Lung (tissue), 11 donors: ENCODE measurements at regions not wholly inside any gene's neighbourhood (a gene's known extent, or its start where the extent isn't known, plus 50 kb on each side); places are given as distances from the start of the nearest gene placed in this dataset.

Experiments used
- ATAC-seq: fragments of 200-7000 bp; cut with Tn5 transposase; one replicate; pipeline ENCODE4 v1.9.1; 2020; ENCODE audit warnings: moderate number of reproducible peaks; ENCODE audit not compliant: insufficient read depth, low FRiP score
- DNase-seq, 3 donors: peaks; one replicate each; pipeline ENCODE4 v3.0.0-alpha.2; 2013 to 2017
- H3K27ac ChIP-seq, 2 donors: one replicate each; pipeline ENCODE4 v1.5.1; 2013; ENCODE audit warnings: mild to moderate bottlenecking in 2 of 2, moderate library complexity in 2 of 2, control low read depth in 1 of 2, inconsistent platforms in 1 of 2, low read depth in 1 of 2, low read length in 1 of 2
- H3K27me3 ChIP-seq, 3 donors: one replicate each; pipeline ENCODE4 v1.5.1; 2013; ENCODE audit warnings: low read length in 2 of 3; ENCODE audit not compliant: control insufficient read depth in 3 of 3, insufficient read depth in 3 of 3
- H3K36me3 ChIP-seq, 4 donors: one replicate each; pipeline ENCODE4 v1.5.1; 2013; ENCODE audit warnings: low read length in 4 of 4, mild to moderate bottlenecking in 1 of 4, moderate library complexity in 1 of 4; ENCODE audit not compliant: control insufficient read depth in 4 of 4, insufficient read depth in 4 of 4
- H3K4me1 ChIP-seq, 5 donors: one replicate each; pipeline ENCODE4 v1.5.1; 2013; ENCODE audit warnings: low read length in 5 of 5, mild to moderate bottlenecking in 2 of 5, moderate library complexity in 1 of 5; ENCODE audit not compliant: control insufficient read depth in 5 of 5, insufficient read depth in 5 of 5
- H3K4me3 ChIP-seq: one replicate; pipeline ENCODE4 v1.5.1; 2013; ENCODE audit warnings: mild to moderate bottlenecking, control low read depth, moderate library complexity
- H3K9ac ChIP-seq, 2 donors: one replicate each; pipeline ENCODE4 v1.5.1; 2013; ENCODE audit warnings: low read length in 2 of 2, control low read depth in 1 of 2; ENCODE audit not compliant: insufficient read depth in 1 of 2
- H3K9me3 ChIP-seq, 4 donors: one replicate each; pipeline ENCODE4 v1.5.1; 2013; ENCODE audit warnings: low read length in 3 of 4, mild to moderate bottlenecking in 1 of 4, moderate library complexity in 1 of 4; ENCODE audit not compliant: control insufficient read depth in 4 of 4, insufficient read depth in 3 of 4
- WGBS, 2 donors: extraction: QIAGEN DNeasy Blood & Tissue Kit; methylation state at CpG; one replicate each; pipeline ENCODE4 v1.1.7; 2013; 5-methylcytosine and 5-hydroxymethylcytosine counted together
- TF ChIP-seq, protein P1 (sequence below): IDR thresholded peaks from 2 replicates; pipeline ENCODE4 v1.5.1; 2012; ENCODE audit warnings: mild to moderate bottlenecking; ENCODE audit errors: control extremely low read depth, extremely low read depth
- donor health status: control.
- donor health status: control.
- donor health status: Bipolar disorder and iron deficiency.
- donor health status: healthy.
- donor health status: DM: yes; HTN: yes; CAD: no.

- DNase-seq (no peak), ATAC-seq (no peak)
- Histone ChIP-seq H3K9me3 (peaks cover 0 to 2% (median 0%) of the 10 kb centered on the region in 4 donors), H3K36me3 (no peaks in the 10 kb centered on the region), H3K27me3 (no peaks in the 10 kb centered on the region), H3K4me3 (no peak overlapping the region), H3K4me1 (no peaks in the 10 kb centered on the region), H3K27ac (no peak overlapping the region), H3K9ac (no peak overlapping the region)
- 47 to 48% methylated on average over 2 of the region's 2 CpGs for WGBS, 2 donors
- TF ChIP-seq, protein P1, sequence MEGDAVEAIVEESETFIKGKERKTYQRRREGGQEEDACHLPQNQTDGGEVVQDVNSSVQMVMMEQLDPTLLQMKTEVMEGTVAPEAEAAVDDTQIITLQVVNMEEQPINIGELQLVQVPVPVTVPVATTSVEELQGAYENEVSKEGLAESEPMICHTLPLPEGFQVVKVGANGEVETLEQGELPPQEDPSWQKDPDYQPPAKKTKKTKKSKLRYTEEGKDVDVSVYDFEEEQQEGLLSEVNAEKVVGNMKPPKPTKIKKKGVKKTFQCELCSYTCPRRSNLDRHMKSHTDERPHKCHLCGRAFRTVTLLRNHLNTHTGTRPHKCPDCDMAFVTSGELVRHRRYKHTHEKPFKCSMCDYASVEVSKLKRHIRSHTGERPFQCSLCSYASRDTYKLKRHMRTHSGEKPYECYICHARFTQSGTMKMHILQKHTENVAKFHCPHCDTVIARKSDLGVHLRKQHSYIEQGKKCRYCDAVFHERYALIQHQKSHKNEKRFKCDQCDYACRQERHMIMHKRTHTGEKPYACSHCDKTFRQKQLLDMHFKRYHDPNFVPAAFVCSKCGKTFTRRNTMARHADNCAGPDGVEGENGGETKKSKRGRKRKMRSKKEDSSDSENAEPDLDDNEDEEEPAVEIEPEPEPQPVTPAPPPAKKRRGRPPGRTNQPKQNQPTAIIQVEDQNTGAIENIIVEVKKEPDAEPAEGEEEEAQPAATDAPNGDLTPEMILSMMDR = no peak
Measured at GRCh38 chr20:55174172-55174571, 698.8 kb downstream of the DOK5 start.

GRCh38 chr20:55173601-55174000, 698.2 kb downstream of the DOK5 start:
- Histone ChIP-seq H3K27me3 (no peaks in the 10 kb centered on the region), H3K27ac (no peak overlapping the region), H3K9me3 (peaks cover 0 to 2% (median 0%) of the 10 kb centered on the region in 4 donors), H3K4me1 (no peaks in the 10 kb centered on the region), H3K36me3 (no peaks in the 10 kb centered on the region), H3K9ac (no peak overlapping the region), H3K4me3 (no peak overlapping the region)
- no peak for DNase-seq
- TF ChIP-seq, protein P1 = no peak
- ATAC-seq = no peak
- 50 to 75% methylated on average over 1 of the region's 1 CpG for WGBS, 2 donors

DNA sequence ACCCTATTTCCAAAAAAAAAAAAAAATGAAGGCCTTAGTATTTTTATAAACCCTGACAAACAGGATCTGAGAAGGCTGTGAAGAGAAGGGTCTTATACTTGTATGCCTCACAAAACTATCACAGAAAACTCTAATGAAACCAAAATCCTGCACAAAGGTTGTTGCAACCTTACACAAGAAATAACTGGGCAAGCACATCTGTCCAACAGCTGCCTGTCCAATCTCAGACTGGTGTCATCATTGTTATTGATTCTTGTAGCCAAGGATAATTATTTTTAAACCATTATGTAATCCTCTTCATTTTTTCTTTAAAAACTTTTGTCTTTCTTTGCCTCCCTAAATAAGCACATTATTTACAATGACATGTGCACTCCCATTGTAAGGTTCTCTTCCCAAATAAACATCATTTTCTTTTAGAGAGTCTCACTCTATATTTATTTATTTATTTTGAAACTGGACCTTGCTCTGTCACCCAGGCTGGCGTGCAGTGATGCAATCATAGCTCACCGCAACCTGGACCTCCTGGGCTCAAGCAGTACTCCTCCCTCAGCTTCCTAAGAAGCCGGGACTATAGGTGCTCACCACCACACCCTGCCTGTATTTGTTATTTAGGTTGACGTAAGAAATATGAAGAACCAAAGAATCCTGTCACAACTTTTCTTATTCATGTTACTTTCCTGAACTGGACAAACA, 697.1 kb downstream of the DOK5 start:
- TF ChIP-seq, protein P1 = no peak
- Histone ChIP-seq H3K36me3 (no peaks in the 10 kb centered on the region), H3K9me3 (peaks cover 0 to 2% (median 0%) of the 10 kb centered on the region in 4 donors), H3K4me1 (no peaks in the 10 kb centered on the region), H3K4me3 (no peak overlapping the region), H3K27ac (no peak overlapping the region), H3K27me3 (no peaks in the 10 kb centered on the region), H3K9ac (no peak overlapping the region)
- ATAC-seq = no peak
- no peak for DNase-seq
- WGBS, 2 donors = 83 to 89% methylated on average over 4 of the region's 4 CpGs

GRCh38 chr20:55166063-55166462, 690.7 kb downstream of the DOK5 start:
- Histone ChIP-seq H3K4me1 (peaks cover 0 to 6% (median 0%) of the 10 kb centered on the region in 5 donors), H3K27me3 (no peaks in the 10 kb centered on the region), H3K9ac (no peak overlapping the region), H3K9me3 (no peaks in the 10 kb centered on the region), H3K27ac (no peak overlapping the region), H3K4me3 (no peak overlapping the region), H3K36me3 (no peaks in the 10 kb centered on the region)
- peak in 2 of 3 donors; percentile 11 to 39 for DNase-seq
- TF ChIP-seq, protein P1 = no peak
- ATAC-seq = no peak
- 24 to 28% methylated on average over 2 of the region's 2 CpGs for WGBS, 2 donors
